Loucy (cell line): ENCODE measurements at regions not wholly inside any gene's neighbourhood (a gene's known extent, or its start where the extent isn't known, plus 50 kb on each side); places are given as distances from the start of the nearest gene placed in this dataset.
"Not testable (repeated sequence)": the region's sequence is repeated elsewhere in the genome, so short reads cannot be mapped to it uniquely, and the experiment has no call there.

Experiments
- H2AFZ ChIP-seq: fragments of 200-600 bp; sonication (generic); 2 replicates; pipeline ENCODE4 v1.6.0; 2016; ENCODE audit warnings: antibody characterized with exemption, mild to moderate bottlenecking, low read length, moderate library complexity
- H3F3A ChIP-seq: fragments of 200-600 bp; 2 replicates; pipeline ENCODE4 v1.6.0; 2016; ENCODE audit warnings: antibody characterized with exemption, low read depth, mild to moderate bottlenecking
- H3K27me3 ChIP-seq: fragments of 200-600 bp; sonication (generic); 2 replicates; pipeline ENCODE4 v1.6.1; 2014; ENCODE audit warnings: low read length, mild to moderate bottlenecking; ENCODE audit not compliant: insufficient read depth, poor library complexity, severe bottlenecking
- H3K36me3 ChIP-seq: fragments of 200-600 bp; sonication (generic); 2 replicates; pipeline ENCODE4 v1.6.1; 2016; ENCODE audit warnings: low read length; ENCODE audit not compliant: insufficient read depth
- H3K4me1 ChIP-seq: fragments of 200-600 bp; sonication (generic); 2 replicates; pipeline ENCODE4 v1.5.1; 2014; ENCODE audit warnings: low read length, mild to moderate bottlenecking; ENCODE audit not compliant: insufficient read depth, poor library complexity, severe bottlenecking
- H3K4me2 ChIP-seq: fragments of 200-600 bp; sonication (generic); 2 replicates; pipeline ENCODE4 v1.6.0; 2014; ENCODE audit warnings: antibody characterized with exemption, low read length, low read depth, mild to moderate bottlenecking; ENCODE audit not compliant: poor library complexity, severe bottlenecking
- H3K4me3 ChIP-seq: fragments of 200-600 bp; sonication (generic); 2 replicates; pipeline ENCODE4 v1.5.1; 2014; ENCODE audit warnings: low read length, mild to moderate bottlenecking, mixed read lengths; ENCODE audit not compliant: poor library complexity, severe bottlenecking
- H3K79me2 ChIP-seq: fragments of 200-600 bp; sonication (generic); 2 replicates; pipeline ENCODE4 v1.6.1; 2014; ENCODE audit warnings: low read length; ENCODE audit not compliant: insufficient read depth
- H3K9ac ChIP-seq: fragments of 200-600 bp; sonication (generic); 2 replicates; pipeline ENCODE4 v1.6.0; 2014; ENCODE audit warnings: mild to moderate bottlenecking, low read depth, low read length, moderate library complexity; ENCODE audit not compliant: poor library complexity, severe bottlenecking
- H3K9me2 ChIP-seq: fragments of 200-600 bp; sonication (generic); replicated peaks from 2 replicates; pipeline ENCODE4 v1.6.1; 2016; ENCODE audit warnings: low read depth, low read length, mixed read lengths
- H3K9me3 ChIP-seq: fragments of 200-600 bp; sonication (generic); 2 replicates; pipeline ENCODE4 v1.6.1; 2014; ENCODE audit warnings: mild to moderate bottlenecking, antibody characterized with exemption, low read length, low read depth; ENCODE audit not compliant: insufficient read depth
- H4K20me1 ChIP-seq: fragments of 200-600 bp; sonication (generic); 2 replicates; pipeline ENCODE4 v1.6.0; 2014; ENCODE audit warnings: antibody characterized with exemption, low read length, mild to moderate bottlenecking; ENCODE audit not compliant: insufficient read depth, poor library complexity, severe bottlenecking
- CTCF ChIP-seq: fragments of 200-600 bp; sonication (generic); conservative IDR thresholded peaks from 2 replicates; pipeline ENCODE4 v1.5.1; 2014; ENCODE audit warnings: mild to moderate bottlenecking, antibody characterized with exemption, low read length
- EZH2phosphoT487 ChIP-seq: fragments of 200-600 bp; IDR thresholded peaks from 2 replicates; pipeline ENCODE4 v1.6.1; 2018; ENCODE audit warnings: antibody characterized with exemption, mild to moderate bottlenecking, moderate library complexity, borderline replicate concordance

- no peaks in the 10 kb centered on the region for H3F3A ChIP-seq
- no peak overlapping the region for H3K9ac ChIP-seq
- no peak overlapping the region for H2AFZ ChIP-seq
- H3K9me3 ChIP-seq = peaks cover 3% of the 10 kb centered on the region; the same call in 1 of the 2 replicates
- no peaks in the 10 kb centered on the region for H3K27me3 ChIP-seq
- no peak for TF ChIP-seq CTCF
- TF ChIP-seq EZH2phosphoT487 = no peak
- no peak overlapping the region for H3K4me2 ChIP-seq
- no peaks in the 10 kb centered on the region for H3K4me1 ChIP-seq
- H3K36me3 ChIP-seq = no peaks in the 10 kb centered on the region
- no peaks in the 10 kb centered on the region for H4K20me1 ChIP-seq
- no peak overlapping the region for H3K4me3 ChIP-seq
- H3K79me2 ChIP-seq = no peaks in the 10 kb centered on the region
- no peaks in the 10 kb centered on the region for H3K9me2 ChIP-seq
Measured at GRCh38 chr6:176766-177165, 115.5 kb upstream of the DUSP22 start.

GRCh38 chr6:178119-178518 lies 114.2 kb upstream of the DUSP22 start:
- no peaks in the 10 kb centered on the region for H3K9me2 ChIP-seq
- no peaks in the 10 kb centered on the region for H3K36me3 ChIP-seq
- H3K9me3 ChIP-seq = peaks cover 3% of the 10 kb centered on the region; the same call in 1 of the 2 replicates
- no peak overlapping the region for H3K4me2 ChIP-seq
- H3K9ac ChIP-seq = no peak overlapping the region
- TF ChIP-seq CTCF (no peak), EZH2phosphoT487 (no peak)
- no peak overlapping the region for H3K4me3 ChIP-seq
- H3K27me3 ChIP-seq = no peaks in the 10 kb centered on the region
- no peaks in the 10 kb centered on the region for H3K4me1 ChIP-seq
- H4K20me1 ChIP-seq = no peaks in the 10 kb centered on the region
- no peaks in the 10 kb centered on the region for H3F3A ChIP-seq
- no peaks in the 10 kb centered on the region for H3K79me2 ChIP-seq
- H2AFZ ChIP-seq = no peak overlapping the region

GRCh38 chr6:178929-179328 lies 113.4 kb upstream of the DUSP22 start:
- not testable (repeated sequence) for H2AFZ ChIP-seq, H3K4me2 ChIP-seq

GRCh38 chr6:179340-179950 lies 112.8 kb upstream of the DUSP22 start:
- H3K9me2 ChIP-seq = no peaks in the 10 kb centered on the region
- no peak overlapping the region for H2AFZ ChIP-seq
- H3K36me3 ChIP-seq = no peaks in the 10 kb centered on the region
- TF ChIP-seq EZH2phosphoT487 = no peak
- TF ChIP-seq CTCF = no peak
- no peaks in the 10 kb centered on the region for H4K20me1 ChIP-seq
- no peaks in the 10 kb centered on the region for H3K79me2 ChIP-seq
- H3K4me3 ChIP-seq = no peak overlapping the region
- H3K27me3 ChIP-seq = no peaks in the 10 kb centered on the region
- H3K9ac ChIP-seq = no peak overlapping the region
- H3K4me1 ChIP-seq = peaks cover 4% of the 10 kb centered on the region
- H3K4me2 ChIP-seq = no peak overlapping the region
- H3F3A ChIP-seq = no peaks in the 10 kb centered on the region
- H3K9me3 ChIP-seq = no peaks in the 10 kb centered on the region; the same call in 1 of the 2 replicates

More at GRCh38 chr6:178929-179328, 113.4 kb upstream of the DUSP22 start:
- H3K79me2 ChIP-seq, H4K20me1 ChIP-seq, H3K27me3 ChIP-seq, H3K4me3 ChIP-seq, H3K4me1 ChIP-seq, H3K36me3 ChIP-seq, H3K9me2 ChIP-seq, H3K9ac ChIP-seq, H3F3A ChIP-seq, H3K9me3 ChIP-seq: not testable (repeated sequence)

GRCh38 chr6:180091-180694 lies 112.1 kb upstream of the DUSP22 start:
- not testable (repeated sequence) for H3K27me3 ChIP-seq, H3K9ac ChIP-seq, H3K9me3 ChIP-seq, H3K4me3 ChIP-seq, H3K4me1 ChIP-seq, H3K36me3 ChIP-seq, H4K20me1 ChIP-seq, H3K9me2 ChIP-seq, H3K4me2 ChIP-seq, H3F3A ChIP-seq, H2AFZ ChIP-seq, H3K79me2 ChIP-seq
